HCT116 (cell line): ENCODE measurements at regions not wholly inside any gene's neighbourhood (a gene's known extent, or its start where the extent isn't known, plus 50 kb on each side); places are given as distances from the start of the nearest gene placed in this dataset.

Experiments used
- ATAC-seq: fragments of 200-7000 bp; cut with Tn5 transposase; 2 replicates; pipeline ENCODE4 v1.9.1; 2020; ENCODE audit warnings: mild to moderate bottlenecking, moderate library complexity
- BruUV-seq: library from RNA; stranded (reverse); fragments of 400-500 nt; replicated peaks from 2 replicates; lab custom pipeline; 2021; lab: Mats Ljungman, UMichigan
- CTCF ChIA-PET: fragments of 300-600 bp; sonication (Branson Sonifier 250); formaldehyde crosslinking; loops from one replicate; lab custom pipeline; 2021; ENCODE audit warnings: antibody characterized with exemption; lab: Charles Lee
- POLR2A ChIA-PET: fragments of 300-600, 350-600 bp; sonication (Branson Sonifier 250); formaldehyde crosslinking; loops from one replicate; lab custom pipeline; 2021; ENCODE audit warnings: antibody characterized with exemption; lab: Charles Lee
- RAD21 ChIA-PET, 2 experiments: fragments of 300-600 bp; sonication (Branson Sonifier 250); formaldehyde crosslinking; loops; one replicate each; lab custom pipeline; 2023; ENCODE audit warnings: low total read pairs in 2 of 2; ENCODE audit not compliant: uncharacterized antibody in 2 of 2, unreplicated experiment in 2 of 2, low non-redundant PET in 1 of 2; lab: Charles Lee
- DNase-seq: peaks from one replicate; pipeline ENCODE4 v3.0.0-alpha.2; 2010; ENCODE audit warnings: low read depth, low spot score
- H2AFZ ChIP-seq: fragments of 200-600 bp; shearing (Covaris generic), sonication (generic); 2 replicates; pipeline ENCODE4 v1.6.1; 2017; ENCODE audit warnings: low read depth, mixed run types, mixed read lengths, antibody characterized with exemption, low read length; ENCODE audit not compliant: poor library complexity, severe bottlenecking
- H3K27ac ChIP-seq: 2 replicates; pipeline ENCODE4 v1.5.1; 2012; ENCODE audit warnings: low read depth, low read length
- H3K27me3 ChIP-seq: fragments of 200-600 bp; sonication (generic); 2 replicates; pipeline ENCODE4 v1.6.1; 2016; ENCODE audit warnings: mixed run types, low read length, mixed read lengths; ENCODE audit not compliant: insufficient read depth
- H3K36me3 ChIP-seq, 2 experiments: fragments of 200-500 bp in 1 of 2; fragments of 200-600 bp in 1 of 2; sonication (Bioruptor generic) in 1 of 2; sonication (generic) in 1 of 2; 2 replicates each; pipeline versions ENCODE4 v1.5.1 to v1.6.1; 2014 to 2016; ENCODE audit warnings: low read length in 2 of 2, inconsistent platforms in 1 of 2, mixed read lengths in 1 of 2, mixed run types in 1 of 2; ENCODE audit not compliant: insufficient read depth in 2 of 2, control insufficient read depth in 1 of 2
- H3K4me1 ChIP-seq, 2 experiments: fragments of 200-600 bp in 1 of 2; sonication (generic) in 1 of 2; 2 replicates each; pipeline versions ENCODE4 v1.5.1 to v1.6.1; 2012 to 2017; ENCODE audit warnings: low read length in 2 of 2, inconsistent platforms in 1 of 2, mild to moderate bottlenecking in 1 of 2, mixed read lengths in 1 of 2, mixed run types in 1 of 2, moderate library complexity in 1 of 2; ENCODE audit not compliant: insufficient read depth in 2 of 2, control insufficient read depth in 1 of 2
- H3K4me2 ChIP-seq: fragments of 200-600 bp; sonication (generic); 2 replicates; pipeline ENCODE4 v1.6.1; 2017; ENCODE audit warnings: mixed run types, low read length, mixed read lengths
- H3K4me3 ChIP-seq, 2 experiments: fragments of 200-600 bp in 1 of 2; sonication (generic) in 1 of 2; replicated peaks in 1 of 2; 2 replicates each; pipeline ENCODE4 v1.5.1; 2011 to 2016; ENCODE audit warnings: low read length in 2 of 2, control low read depth in 1 of 2, low read depth in 1 of 2, mild to moderate bottlenecking in 1 of 2, mixed read lengths in 1 of 2, mixed run types in 1 of 2
- H3K79me2 ChIP-seq: fragments of 200-600 bp; sonication (generic); 2 replicates; pipeline ENCODE4 v1.6.1; 2017; ENCODE audit warnings: mild to moderate bottlenecking, mixed run types, low read length, moderate library complexity, mixed read lengths; ENCODE audit not compliant: insufficient read depth
- H3K9ac ChIP-seq: fragments of 200-600 bp; sonication (generic); 2 replicates; pipeline ENCODE4 v1.6.1; 2016; ENCODE audit warnings: low read length, mixed read lengths
- H3K9me2 ChIP-seq: fragments of 200-600 bp; sonication (generic), shearing (Covaris generic); 2 replicates; pipeline ENCODE4 v1.6.1; 2017; ENCODE audit warnings: mixed run types, mild to moderate bottlenecking, moderate library complexity; ENCODE audit not compliant: insufficient read depth
- H3K9me3 ChIP-seq, 2 experiments: fragments of 200-500 bp in 1 of 2; fragments of 200-600 bp in 1 of 2; sonication (Bioruptor generic) in 1 of 2; sonication (generic) in 1 of 2; 2 replicates each; pipeline ENCODE4 v1.6.1; 2014 to 2017; ENCODE audit warnings: low read length in 2 of 2, mixed read lengths in 2 of 2, inconsistent platforms in 1 of 2, low read depth in 1 of 2, mild to moderate bottlenecking in 1 of 2, mixed run types in 1 of 2, moderate library complexity in 1 of 2; ENCODE audit not compliant: control insufficient read depth in 1 of 2, insufficient read depth in 1 of 2
- H4K20me1 ChIP-seq: fragments of 200-600 bp; sonication (generic), shearing (Covaris generic); 2 replicates; pipeline ENCODE4 v1.6.1; 2017; ENCODE audit warnings: mixed run types, mild to moderate bottlenecking, moderate library complexity; ENCODE audit not compliant: insufficient read depth
- ATF3 ChIP-seq: IDR thresholded peaks from 2 replicates; pipeline ENCODE4 v1.6.1; 2012
- CBX3 ChIP-seq: IDR thresholded peaks from 2 replicates; pipeline ENCODE4 v1.6.1; 2012; ENCODE audit warnings: low read depth
- CEBPB ChIP-seq: IDR thresholded peaks from 2 replicates; pipeline ENCODE4 v1.6.1; 2012; ENCODE audit warnings: low read depth
- ELF1 ChIP-seq: IDR thresholded peaks from 2 replicates; pipeline ENCODE4 v1.6.1; 2012; ENCODE audit warnings: low read depth, borderline replicate concordance
- EZH2 ChIP-seq: fragments of 200-600 bp; sonication (generic); IDR thresholded peaks from 2 replicates; pipeline ENCODE4 v1.6.1; 2017; ENCODE audit warnings: antibody characterized with exemption, mixed run types
- FOSL1 ChIP-seq: IDR thresholded peaks from 2 replicates; pipeline ENCODE4 v1.6.1; 2012; ENCODE audit warnings: low read depth
- JUND ChIP-seq: IDR thresholded peaks from 2 replicates; pipeline ENCODE4 v1.6.1; 2012
- POLR2A ChIP-seq: IDR thresholded peaks from 2 replicates; pipeline ENCODE4 v1.7.0; 2011; ENCODE audit warnings: borderline replicate concordance; ENCODE audit not compliant: insufficient read depth, insufficient read length; ENCODE audit errors: extremely low read depth
- SP1 ChIP-seq: IDR thresholded peaks from 2 replicates; pipeline ENCODE4 v1.6.1; 2012; ENCODE audit warnings: low read depth
- SRF ChIP-seq: IDR thresholded peaks from 2 replicates; pipeline ENCODE4 v1.6.1; 2012; ENCODE audit warnings: low read depth
- TCF7L2 ChIP-seq: IDR thresholded peaks from 2 replicates; pipeline ENCODE4 v1.7.0; 2011; ENCODE audit warnings: borderline replicate concordance, inconsistent platforms; ENCODE audit not compliant: insufficient read depth, insufficient read length; ENCODE audit errors: extremely low read depth
- YY1 ChIP-seq: IDR thresholded peaks from 2 replicates; pipeline ENCODE4 v1.6.1; 2011; ENCODE audit warnings: low read length, low read depth, moderate library complexity, mild to moderate bottlenecking; ENCODE audit not compliant: insufficient replicate concordance; ENCODE audit errors: extremely low read depth
- ZFX ChIP-seq: fragments of 450-650 bp; IDR thresholded peaks from 2 replicates; pipeline ENCODE4 v1.6.1; 2017
- intact Hi-C: fragments of 100-400 bp; cut with micrococcal nuclease; formaldehyde crosslinking; loops from 2 replicates; pipeline ENCODE4 v1.10.0; 2022

- BruUV-seq = no TSS peak
- ATAC-seq = no peak
- intact Hi-C loops = no loop called here
- Histone ChIP-seq H3K79me2 (no peaks in the 10 kb centered on the region), H3K4me3 (no peak overlapping the region), H3K27me3 (peaks cover 40% of the 10 kb centered on the region), H3K27ac (no peak overlapping the region), H3K4me1 (no peaks in the 10 kb centered on the region), H4K20me1 (no peaks in the 10 kb centered on the region), H3K9me2 (no peaks in the 10 kb centered on the region), H3K9ac (no peak overlapping the region), H3K36me3 (no peaks in the 10 kb centered on the region), H2AFZ (no peak overlapping the region), H3K4me2 (no peak overlapping the region), H3K9me3 (no peaks in the 10 kb centered on the region)
- no peak for TF ChIP-seq JUND
- no peak for TF ChIP-seq TCF7L2
- TF ChIP-seq ZFX = no peak
- no peak for TF ChIP-seq ATF3
- TF ChIP-seq FOSL1 = no peak
- TF ChIP-seq YY1 = no peak
- no peak for DNase-seq
- ChIA-PET POLR2A (no interaction called here), RAD21 (no interaction called here), CTCF (no interaction called here)
These were observed 154.6 kb downstream of the EVA1A start for GRCh38 chr2:75406131-75406581.

- Histone ChIP-seq H3K36me3 (no peaks in the 10 kb centered on the region), H3K4me2 (no peak overlapping the region), H3K79me2 (no peaks in the 10 kb centered on the region), H3K27me3 (peaks cover 42% of the 10 kb centered on the region), H3K27ac (no peak overlapping the region), H3K9me2 (no peaks in the 10 kb centered on the region), H3K9me3 (no peaks in the 10 kb centered on the region), H3K4me1 (no peaks in the 10 kb centered on the region), H3K4me3 (no peak overlapping the region), H4K20me1 (no peaks in the 10 kb centered on the region; the same call in 1 of the 2 replicates), H3K9ac (no peak overlapping the region), H2AFZ (no peak overlapping the region)
- intact Hi-C loops = loop anchor here (1.0 to 2.0 kb wide), 3 partner anchors 340 to 714 kb away; no protein-coding TSS in a partner anchor
- no peak for DNase-seq
- no TSS peak for BruUV-seq
- TF ChIP-seq CEBPB = no peak
- TF ChIP-seq SRF = no peak
- TF ChIP-seq EZH2 = no peak
- no peak for TF ChIP-seq ELF1
- TF ChIP-seq TCF7L2 = no peak
- TF ChIP-seq ZFX = no peak
- no peak for TF ChIP-seq SP1
- TF ChIP-seq POLR2A = no peak
- no peak for TF ChIP-seq CBX3
- ATAC-seq = no peak
- CTCF ChIA-PET = no interaction called here
- RAD21 ChIA-PET = no interaction called here
- POLR2A ChIA-PET = no interaction called here
These were observed 155.7 kb downstream of the EVA1A start for GRCh38 chr2:75405000-75405399.
